ENCODE measurements at regions not wholly inside any gene's neighbourhood (a gene's known extent, or its start where the extent isn't known, plus 50 kb on each side); places are given as distances from the start of the nearest gene placed in this dataset.

DNA sequence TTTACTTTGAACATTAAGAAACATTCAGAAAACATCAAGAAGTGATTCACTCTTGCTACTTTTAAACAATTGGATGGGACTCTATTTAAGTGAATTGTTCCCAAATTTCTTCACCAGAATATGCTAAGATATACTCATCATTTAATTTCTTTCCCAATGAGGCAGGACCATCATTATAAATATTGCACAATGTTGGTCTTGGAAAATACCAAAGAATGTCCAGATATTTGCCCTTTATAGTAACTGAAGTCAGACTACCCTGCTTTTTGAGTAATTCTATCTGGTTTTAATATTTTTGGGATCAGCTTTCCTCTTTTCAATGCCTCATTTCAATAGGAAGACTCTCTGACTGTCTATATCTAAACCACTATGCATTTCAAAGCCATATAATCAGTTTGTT is 129.4 kb upstream of the TENM3 start:
- DNase-seq = peak; percentile 28

DNA sequence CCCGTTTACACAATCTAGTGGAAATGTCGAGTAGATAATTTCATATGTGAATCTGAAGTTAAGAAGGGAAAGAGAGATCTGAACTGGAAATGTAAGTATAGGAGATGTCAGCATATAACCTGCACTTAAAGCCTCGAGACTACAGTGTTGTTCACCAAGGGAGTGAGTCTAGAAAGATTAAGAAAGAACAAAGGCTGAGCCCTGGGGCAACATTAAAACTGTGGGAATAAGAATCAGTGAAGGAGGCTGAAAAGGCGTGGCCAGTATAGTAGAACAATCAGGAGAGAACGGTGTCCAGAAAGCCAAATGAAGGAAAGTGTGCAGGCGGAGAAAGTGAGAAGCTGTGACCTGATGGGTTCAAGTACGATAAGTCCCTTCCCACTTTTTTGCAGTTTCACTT is 118.8 kb upstream of the TENM3 start:
- no peak for DNase-seq

DNA sequence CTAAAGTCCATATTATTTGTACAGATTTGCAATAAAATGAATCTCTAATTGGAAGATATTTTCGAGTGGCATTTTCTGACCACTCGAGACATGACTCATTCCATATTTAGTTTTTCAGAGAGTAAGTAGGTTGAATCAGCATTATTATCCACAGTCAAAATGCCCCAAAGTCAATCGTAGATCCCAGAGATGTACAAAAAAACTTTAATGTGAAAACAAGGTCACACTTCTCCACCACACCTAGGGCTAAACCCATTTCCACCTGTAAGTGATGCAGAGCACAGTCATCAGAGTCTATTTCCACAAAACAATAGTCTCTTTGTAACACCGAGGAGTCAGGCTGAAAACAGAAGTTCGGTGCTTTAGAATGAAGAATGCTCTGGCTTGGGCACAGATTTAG is 117.1 kb upstream of the TENM3 start:
- no peak for DNase-seq

DNA sequence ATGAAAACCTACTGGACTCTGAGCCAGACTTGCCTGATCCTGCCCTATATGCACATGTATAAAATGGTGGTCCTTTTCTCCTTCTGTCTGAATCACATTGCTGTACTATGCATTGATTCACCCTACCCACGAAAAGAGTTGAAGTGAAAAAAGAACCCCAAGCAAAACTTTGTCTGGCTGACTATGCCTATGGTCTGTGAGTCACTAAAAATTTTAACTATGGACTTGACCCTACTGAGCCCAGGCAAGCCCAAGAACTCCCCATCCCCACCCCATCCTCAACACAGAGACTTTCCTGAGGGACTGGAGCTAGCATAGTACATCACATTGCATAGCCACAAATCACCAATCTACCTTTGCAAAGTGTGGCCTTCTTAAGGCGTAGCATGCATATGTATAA is 116.6 kb upstream of the TENM3 start:
- DNase-seq = peak; percentile 63

DNA sequence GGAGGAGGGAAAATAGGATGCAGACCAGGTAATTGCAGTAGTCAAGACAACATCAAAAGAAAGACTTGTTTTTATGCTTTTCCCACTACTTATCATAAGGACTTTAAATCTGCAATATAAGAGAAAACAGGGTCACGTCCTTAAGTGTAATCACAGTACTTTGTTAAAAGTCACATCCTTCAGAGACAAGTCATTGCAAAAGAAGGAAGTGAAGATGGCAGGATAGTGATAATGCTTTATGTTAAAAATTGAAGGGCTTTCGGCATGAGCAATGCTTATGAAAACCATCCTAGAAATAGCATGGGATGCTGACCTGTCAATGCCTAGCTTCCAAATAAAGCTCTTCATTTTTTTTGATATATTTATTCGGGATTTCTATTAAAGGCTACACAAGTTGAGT is 110.2 kb upstream of the TENM3 start:
- DNase-seq = no peak

DNA sequence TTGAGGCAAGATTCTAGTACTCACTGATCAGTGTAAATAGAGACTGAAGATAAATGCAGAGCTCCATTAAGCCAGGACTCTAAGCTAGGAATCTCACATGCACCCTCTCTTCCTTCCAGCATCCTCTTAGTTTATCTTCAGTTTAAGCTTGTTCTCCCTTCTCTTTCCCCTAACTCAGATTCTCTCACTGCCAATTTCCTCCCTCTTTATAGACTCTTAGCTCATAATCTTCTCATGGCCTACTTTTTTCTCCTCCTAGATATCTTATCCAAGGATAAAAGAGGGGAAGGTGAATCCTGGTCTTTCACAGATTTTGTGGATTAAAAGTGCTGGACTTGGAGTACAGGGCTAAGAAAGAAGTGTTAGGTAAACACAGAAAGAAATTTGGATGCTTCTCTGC is 108.9 kb upstream of the TENM3 start:
- no peak for DNase-seq

- DNase-seq = no peak
These were observed 107.0 kb upstream of the TENM3 start for GRCh38 chr4:182136201-182136600.

DNA sequence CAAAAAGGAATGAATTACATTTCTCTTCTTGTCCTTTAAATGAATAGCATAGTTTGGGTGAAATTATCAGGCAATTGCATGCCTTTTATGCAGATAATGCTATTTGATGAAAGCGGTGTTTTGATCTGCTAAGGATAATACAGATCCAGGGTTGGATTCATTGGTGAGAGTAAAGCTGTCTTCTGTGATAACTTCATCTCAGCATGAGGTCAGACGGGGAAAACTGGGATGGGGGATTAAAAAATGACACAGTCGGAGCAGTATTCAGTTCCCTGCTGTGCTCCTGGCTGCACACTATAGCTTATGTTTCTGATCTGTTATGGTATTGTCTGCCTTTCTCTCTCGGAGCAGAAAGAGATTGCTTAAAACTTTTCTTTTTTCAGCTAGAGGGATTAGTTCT is 105.9 kb upstream of the TENM3 start:
- peak; percentile 65 for DNase-seq

DNA sequence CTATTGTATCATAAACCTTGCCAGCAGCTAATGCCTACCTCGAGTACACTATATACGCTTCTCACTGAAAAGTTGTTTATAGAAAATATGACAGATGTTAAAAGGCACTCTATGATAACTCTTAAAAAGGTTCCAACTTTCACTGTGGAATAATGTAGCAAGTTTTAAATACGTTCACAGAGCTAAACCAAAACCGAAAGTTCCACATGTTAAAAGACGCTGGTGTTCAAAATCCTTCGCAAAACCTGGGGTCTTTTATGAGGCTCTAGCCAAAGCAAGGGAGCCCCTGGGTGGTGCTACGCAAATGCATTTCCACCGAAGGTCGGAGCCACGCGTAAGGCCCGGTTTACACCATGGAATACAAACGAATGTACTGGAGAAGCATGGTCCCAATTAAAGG is 103.7 kb upstream of the TENM3 start:
- DNase-seq = peak; percentile 18

DNA sequence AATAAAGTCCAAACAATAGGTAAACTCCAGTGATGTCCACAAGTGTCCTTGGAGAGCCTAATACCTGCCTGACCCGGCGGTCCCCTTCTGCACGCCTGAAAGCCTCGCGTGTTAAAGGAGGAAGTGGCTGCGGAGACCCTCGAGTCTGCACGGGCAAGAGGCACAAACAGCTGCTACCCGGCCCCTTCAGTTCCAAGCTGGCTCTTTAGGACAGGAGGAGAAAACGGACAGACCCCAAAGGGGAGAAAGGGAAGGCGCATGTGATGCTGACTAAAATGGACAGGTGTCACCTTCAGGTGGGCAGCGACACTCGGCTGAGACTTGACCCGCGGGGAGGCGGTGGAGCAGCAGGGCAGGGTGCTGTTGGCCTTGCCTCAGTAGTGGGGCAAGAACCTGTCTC is 102.7 kb upstream of the TENM3 start:
- DNase-seq = no peak

DNA sequence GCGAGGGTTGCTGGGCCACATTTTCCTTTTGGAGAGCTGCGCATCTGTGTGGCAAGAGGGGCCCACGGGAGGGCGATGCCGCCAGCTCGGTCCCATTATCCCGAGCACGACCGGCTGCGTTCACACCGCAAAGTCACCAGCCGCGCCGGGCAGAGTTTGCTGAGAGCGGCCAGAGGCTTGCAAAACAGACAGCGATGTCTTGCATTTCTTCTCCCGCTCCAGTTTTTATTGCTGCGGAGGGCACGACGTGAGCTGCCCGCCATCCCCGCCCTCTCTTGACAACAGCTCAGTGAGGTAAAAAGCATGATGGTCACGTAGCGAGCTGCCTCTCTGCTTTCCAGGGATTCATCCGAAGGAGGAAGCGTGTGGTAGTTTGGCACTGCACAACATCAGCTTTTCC is 102.1 kb upstream of the TENM3 start:
- DNase-seq = no peak

DNA sequence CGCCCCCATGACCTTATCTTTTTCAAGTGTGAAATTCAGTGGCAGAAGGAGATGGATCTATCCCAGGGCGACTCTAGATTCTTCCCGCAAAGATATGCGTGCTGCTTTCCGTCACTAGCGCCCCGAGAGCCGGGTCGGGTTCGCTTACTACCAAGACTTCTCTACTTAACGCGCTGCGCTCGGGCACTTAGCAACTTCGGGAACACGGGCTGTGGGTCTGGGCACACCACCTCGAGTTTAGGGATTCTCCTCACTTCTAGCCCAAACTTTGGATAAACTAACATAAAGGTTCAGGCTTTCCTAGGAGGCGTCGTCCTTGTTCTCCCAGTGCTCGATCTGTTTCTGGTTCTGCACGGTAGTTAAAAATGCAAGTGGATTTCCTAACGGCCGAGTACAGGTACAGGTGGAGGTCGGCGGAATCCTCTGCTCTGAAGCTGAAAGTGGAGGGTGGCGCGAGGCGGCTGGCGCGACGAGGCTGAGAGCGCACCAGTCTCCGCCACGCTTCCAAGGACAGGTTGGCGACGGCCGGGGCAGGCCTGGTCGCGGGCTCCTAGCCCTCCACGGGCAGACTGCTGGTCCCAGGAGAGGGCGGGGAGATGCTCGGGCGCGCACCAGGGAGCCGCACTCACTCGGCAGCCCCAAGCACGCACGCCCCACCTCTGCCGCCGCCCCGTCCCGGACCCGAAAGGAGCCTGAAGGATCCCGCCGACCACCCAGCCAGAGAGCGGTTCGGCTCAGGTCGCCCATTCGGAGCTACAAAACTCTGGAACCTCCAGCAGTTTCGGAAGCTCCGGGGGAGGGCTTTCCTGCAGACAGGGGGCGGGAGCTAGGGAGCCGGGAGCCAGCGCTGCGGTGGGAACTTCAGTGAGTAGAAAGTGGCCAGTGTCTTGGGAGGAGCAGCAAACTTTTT is 100.8 kb upstream of the TENM3 start:
- DNase-seq = peak; percentile 75

GRCh38 chr4:182143086-182143821 is 99.9 kb upstream of the TENM3 start:
- peak; percentile 59 for DNase-seq

DNA sequence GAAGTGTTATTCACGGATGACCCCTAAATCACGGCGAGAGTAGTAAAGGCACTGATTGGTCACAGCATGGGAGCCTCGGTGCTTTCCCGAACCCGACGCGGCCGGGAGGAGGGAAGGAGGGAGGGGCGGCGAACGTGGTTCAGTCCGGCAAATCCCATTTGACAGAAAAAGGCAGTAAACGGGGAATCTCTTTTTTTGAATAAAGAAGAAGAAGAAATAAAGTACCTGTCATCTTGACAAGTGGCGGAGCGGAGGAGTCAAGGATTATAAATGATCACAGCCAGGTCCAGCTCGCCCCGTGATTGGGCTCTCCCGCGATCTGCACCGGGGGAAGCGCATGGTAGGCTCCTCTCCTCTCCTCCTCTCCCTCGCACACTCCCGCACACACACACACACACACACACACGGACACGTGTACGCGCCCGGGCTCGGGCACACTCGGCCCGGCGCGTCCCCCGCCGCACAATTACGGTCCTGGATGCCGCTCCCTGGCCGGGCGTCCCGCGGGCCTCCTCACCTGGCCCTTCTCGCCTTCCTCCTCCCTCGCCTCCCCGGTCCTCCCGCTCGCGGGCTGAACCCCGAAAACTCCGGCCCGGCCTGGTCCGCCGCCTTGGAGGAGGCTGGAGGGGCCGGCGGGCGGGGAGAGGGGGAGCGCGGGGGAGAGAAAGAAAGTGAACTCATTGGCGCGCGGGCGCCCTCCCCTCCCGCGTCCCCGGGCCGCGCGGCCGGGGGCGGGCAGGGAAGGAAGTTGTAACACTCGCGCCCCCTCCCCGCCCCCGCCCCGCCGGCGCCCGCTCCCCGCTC is 99.2 kb upstream of the TENM3 start:
- peak; percentile 90 for DNase-seq

- peak; percentile 20 for DNase-seq
These were observed 98.4 kb upstream of the TENM3 start for GRCh38 chr4:182144626-182145333.

DNA sequence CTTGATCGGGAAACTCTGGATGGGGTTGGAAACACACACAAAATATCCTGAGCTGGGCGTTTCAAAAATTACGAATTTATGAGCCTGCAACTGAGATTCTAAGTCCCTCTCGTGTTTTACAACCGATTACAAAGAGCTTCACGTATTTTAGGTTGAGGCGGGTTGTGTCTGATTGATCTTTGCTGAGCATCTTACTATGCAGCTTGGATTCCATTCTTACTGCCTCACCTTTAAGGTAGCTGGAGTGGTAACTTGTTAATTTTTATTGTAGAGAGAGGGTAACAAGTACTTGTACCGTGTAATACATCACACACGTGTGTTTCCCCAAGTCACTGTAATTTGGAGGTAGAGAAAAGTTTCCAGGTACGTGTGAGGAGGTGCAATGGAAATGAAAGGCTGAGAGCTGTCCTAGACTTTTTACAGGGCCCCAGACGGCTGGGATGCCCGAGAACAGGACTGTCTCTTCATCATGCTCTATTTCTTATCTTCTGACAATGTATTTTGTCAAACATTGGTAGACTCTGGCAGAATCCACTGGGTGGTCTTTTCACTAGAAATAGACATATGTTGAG is 97.8 kb upstream of the TENM3 start:
- DNase-seq = no peak

GRCh38 chr4:182147391-182147790 is 95.8 kb upstream of the TENM3 start:
- no peak for DNase-seq

DNA sequence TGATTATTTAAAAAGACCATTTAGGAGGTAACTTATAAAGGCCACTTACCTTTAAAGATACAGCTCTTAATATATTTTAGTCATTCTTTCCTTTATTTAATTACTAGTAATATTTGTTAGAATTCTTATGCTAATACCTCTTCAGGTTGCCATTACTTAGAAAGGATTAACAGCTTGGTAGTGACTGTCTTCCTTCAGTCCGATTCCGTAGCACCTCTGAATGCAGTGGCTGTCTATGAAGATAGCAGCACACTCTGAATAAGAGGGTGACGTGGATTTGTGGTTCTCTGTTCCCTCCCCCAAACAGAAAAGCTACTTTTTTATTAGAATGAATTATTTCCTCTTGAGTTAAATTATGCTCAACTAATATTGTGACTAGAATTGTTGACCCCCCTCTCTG is 92.6 kb upstream of the TENM3 start:
- no peak for DNase-seq

DNA sequence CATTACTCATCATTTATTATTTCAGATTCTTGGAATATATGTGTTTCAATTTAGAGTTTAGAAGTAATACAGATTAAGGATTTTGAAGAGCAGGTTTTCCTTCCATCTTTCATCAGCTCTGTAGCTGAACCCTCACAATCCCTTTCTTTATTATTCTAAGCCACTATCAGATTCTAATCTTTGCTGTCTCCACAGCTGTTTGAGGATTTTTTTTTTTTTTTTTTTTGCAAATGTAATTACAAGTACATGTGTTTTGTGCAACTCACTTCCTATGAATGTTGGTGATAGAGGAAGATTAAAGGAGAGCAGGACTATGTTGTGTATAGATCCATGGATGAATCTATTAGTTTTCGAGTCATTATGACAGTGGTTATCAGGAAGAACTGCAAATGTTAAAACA is 87.4 kb upstream of the TENM3 start:
- DNase-seq = no peak

GRCh38 chr4:182163180-182163579 is 80.0 kb upstream of the TENM3 start:
- no peak for DNase-seq

- DNase-seq = no peak
These were observed 73.6 kb upstream of the TENM3 start for GRCh38 chr4:182169572-182169971.

DNA sequence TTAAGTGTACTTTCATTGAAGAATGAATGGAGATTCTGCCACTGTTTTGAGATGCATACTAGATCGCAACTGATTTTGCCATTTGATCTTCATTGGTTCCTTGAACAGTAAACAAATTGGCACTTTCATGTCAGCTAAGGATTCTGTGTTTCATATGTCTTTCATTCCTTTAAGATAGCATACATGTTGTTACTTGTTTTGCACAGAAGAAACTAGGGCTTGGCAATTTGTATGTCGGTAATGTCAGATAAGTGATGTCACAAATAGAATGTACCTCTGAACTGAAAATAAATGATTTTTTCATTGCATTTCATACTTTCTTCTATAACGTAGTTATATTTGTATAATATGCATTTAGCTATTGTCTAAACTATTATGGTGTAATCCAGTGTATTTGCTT is 73.2 kb upstream of the TENM3 start:
- DNase-seq = no peak
